Tibial nerve (tissue), 4 donors: ENCODE measurements at regions not wholly inside any gene's neighbourhood (a gene's known extent, or its start where the extent isn't known, plus 50 kb on each side); places are given as distances from the start of the nearest gene placed in this dataset.

Experiments
- DNase-seq, 2 donors: peaks; one replicate each; pipeline ENCODE4 v3.0.0-alpha.2; 2019; ENCODE audit warnings: low spot score in 2 of 2
- H3K27ac ChIP-seq, 4 donors: fragments of 200-600 bp; sonication (generic) in 3 of 4; one replicate each; pipeline ENCODE4 v1.5.1; 2017 to 2019; ENCODE audit warnings: mild to moderate bottlenecking in 1 of 4
- H3K27me3 ChIP-seq, 2 donors: fragments of 200-600 bp; sonication (generic) in 1 of 2; one replicate each; pipeline versions ENCODE4 v1.5.1 to v1.6.0; 2017 to 2019
- H3K36me3 ChIP-seq, 3 donors: fragments of 200-600 bp; sonication (generic); one replicate each; pipeline ENCODE4 v1.5.1; 2018 to 2019
- H3K4me1 ChIP-seq, 4 donors: fragments of 200-600 bp; sonication (generic) in 3 of 4; one replicate each; pipeline ENCODE4 v1.5.1; 2017 to 2019
- H3K4me3 ChIP-seq, 4 donors: fragments of 200-600 bp; sonication (generic) in 3 of 4; one replicate each; pipeline ENCODE4 v1.5.1; 2017 to 2019; ENCODE audit warnings: mild to moderate bottlenecking in 1 of 4, moderate library complexity in 1 of 4
- H3K9me3 ChIP-seq, 4 donors: fragments of 200-600 bp; sonication (generic) in 3 of 4; one replicate each; pipeline ENCODE4 v1.5.1; 2017 to 2019
- EP300 ChIP-seq, 2 donors: sonication (generic); formaldehyde crosslinking; IDR thresholded peaks; one replicate each; pipeline ENCODE4 v1.6.1; 2017; ENCODE audit warnings: antibody characterized with exemption in 2 of 2, mild to moderate bottlenecking in 1 of 2
- POLR2A ChIP-seq, 2 donors: fragments of 450-650 bp; IDR thresholded peaks; one replicate each; pipeline ENCODE4 v1.6.1; 2017; ENCODE audit warnings: antibody characterized with exemption in 2 of 2, mild to moderate bottlenecking in 2 of 2, moderate library complexity in 2 of 2
- WGBS, 2 donors: methylation state at CpG; one replicate each; pipeline ENCODE4 v1.1.5; 2018; 5-methylcytosine and 5-hydroxymethylcytosine counted together
- TF ChIP-seq, protein P1 (sequence below), 5 experiments: fragments of 200-600 bp in 3 of 5; fragments of 450-650 bp in 2 of 5; sonication (generic) in 3 of 5; IDR thresholded peaks; one replicate each; pipeline ENCODE4 v1.5.1; 2016 to 2019; ENCODE audit warnings: antibody characterized with exemption in 5 of 5, mild to moderate bottlenecking in 3 of 5, moderate library complexity in 2 of 5

DNA sequence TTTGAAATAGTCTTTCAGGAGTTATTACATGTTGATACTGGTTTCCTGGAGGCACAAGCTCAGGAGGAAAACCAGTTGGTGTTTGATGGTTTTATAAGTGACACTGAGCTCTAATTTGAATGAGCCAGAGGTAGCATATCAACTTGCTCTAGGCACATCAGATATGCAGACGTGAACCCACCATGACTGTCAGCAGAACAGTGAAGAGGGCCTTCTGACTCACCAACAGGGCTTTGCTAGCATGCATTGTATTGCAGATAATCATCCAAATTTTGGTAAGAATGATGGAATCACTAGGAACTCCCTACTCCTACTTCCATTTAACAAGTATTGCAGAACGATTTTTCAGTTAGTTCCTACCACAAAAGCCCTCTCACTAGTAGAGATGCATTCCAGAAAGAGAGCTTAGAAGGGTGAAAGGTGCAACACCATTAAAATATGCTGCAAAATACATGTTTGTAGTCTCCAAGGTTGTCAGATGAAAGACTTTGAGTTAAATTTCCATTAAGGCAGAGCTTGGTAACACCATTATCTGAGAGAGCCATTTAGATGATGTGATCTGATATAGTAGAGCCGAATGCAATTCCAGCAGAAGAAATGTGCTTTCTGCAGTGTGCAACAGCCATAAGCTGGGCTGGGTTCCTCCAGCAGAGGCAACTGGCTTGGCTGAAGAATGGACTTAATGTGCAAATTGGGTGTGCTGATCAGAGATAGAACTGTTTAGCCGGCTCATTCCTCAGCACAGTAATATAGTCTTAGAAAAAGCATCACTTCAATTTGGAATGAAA is 968.7 kb upstream of the ADGRB3 start:
- Histone ChIP-seq H3K36me3 (no peaks in the 10 kb centered on the region), H3K4me1 (no peaks in the 10 kb centered on the region), H3K9me3 (peaks cover 0 to 10% (median 0%) of the 10 kb centered on the region in 4 donors), H3K4me3 (no peak overlapping the region), H3K27me3 (no peaks in the 10 kb centered on the region), H3K27ac (no peak overlapping the region)
- 73 to 79% methylated on average over 4 of the region's 4 CpGs for WGBS, 2 donors
- DNase-seq = no peak
- TF ChIP-seq, protein P1, sequence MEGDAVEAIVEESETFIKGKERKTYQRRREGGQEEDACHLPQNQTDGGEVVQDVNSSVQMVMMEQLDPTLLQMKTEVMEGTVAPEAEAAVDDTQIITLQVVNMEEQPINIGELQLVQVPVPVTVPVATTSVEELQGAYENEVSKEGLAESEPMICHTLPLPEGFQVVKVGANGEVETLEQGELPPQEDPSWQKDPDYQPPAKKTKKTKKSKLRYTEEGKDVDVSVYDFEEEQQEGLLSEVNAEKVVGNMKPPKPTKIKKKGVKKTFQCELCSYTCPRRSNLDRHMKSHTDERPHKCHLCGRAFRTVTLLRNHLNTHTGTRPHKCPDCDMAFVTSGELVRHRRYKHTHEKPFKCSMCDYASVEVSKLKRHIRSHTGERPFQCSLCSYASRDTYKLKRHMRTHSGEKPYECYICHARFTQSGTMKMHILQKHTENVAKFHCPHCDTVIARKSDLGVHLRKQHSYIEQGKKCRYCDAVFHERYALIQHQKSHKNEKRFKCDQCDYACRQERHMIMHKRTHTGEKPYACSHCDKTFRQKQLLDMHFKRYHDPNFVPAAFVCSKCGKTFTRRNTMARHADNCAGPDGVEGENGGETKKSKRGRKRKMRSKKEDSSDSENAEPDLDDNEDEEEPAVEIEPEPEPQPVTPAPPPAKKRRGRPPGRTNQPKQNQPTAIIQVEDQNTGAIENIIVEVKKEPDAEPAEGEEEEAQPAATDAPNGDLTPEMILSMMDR (IDR thresholded peaks at IDR 0.05) = no peak
- TF ChIP-seq EP300 (IDR thresholded peaks at IDR 0.05) (no peak), POLR2A (IDR thresholded peaks at IDR 0.05) (no peak)

DNA sequence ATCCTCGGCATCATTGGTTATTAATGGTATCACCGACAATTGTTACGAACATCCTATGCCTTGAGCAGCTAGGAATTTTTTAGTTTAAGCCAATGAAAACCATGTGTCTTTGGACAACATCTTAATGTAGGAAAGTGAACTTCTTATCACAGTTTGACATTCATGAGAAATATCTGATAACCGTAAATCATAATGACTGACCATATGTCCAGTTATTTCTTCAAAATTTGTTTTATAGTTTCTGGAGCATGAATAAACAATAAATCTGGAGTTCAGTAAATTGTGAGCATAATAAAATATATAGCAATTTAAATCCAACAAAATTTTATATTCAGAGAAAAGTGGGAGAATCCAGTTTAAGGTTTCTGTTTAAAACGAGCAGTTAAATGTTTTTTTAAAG is 970.1 kb upstream of the ADGRB3 start:
- TF ChIP-seq EP300 (IDR thresholded peaks at IDR 0.05) = no peak
- TF ChIP-seq, protein P1 (IDR thresholded peaks at IDR 0.05) = no peak
- TF ChIP-seq POLR2A (IDR thresholded peaks at IDR 0.05) = no peak

DNA sequence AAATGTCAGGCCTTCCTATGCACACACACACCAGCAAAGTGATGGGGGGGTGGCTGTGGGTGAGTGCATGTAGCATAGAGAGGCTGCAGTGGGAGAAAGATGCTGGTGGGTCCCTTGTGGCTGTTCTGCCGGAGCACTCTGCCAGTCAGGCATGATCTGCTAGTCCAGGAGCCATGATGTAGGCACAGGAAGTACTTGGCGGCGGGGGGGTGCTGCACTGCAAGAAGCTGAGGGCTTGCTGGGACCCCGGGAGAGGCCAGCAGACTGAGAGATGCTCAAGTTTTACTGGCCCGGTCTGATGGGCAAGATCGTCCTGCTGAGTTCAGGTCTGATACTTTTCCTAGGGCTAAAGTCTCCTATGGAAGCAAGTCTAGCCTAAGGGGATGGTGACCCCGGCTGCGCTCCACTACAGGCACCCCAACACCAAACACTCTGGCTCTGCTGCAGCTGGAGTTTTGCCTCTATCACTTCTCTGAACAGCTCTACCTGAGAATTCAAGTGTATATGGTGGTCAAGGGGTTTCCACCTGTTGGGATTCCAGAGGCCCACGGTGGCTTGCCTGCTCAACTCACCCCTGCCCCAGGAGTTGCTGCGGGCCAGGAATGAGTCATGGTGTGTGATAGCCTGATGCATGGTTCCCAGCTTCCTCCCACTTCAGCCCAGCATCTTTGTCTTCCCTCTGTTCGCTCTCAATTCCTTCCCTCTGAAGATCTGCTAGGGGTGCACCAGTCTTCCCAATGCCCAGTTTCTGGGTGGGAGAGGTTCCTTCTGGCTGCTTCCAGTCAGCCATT is 971.8 kb upstream of the ADGRB3 start:
- Histone ChIP-seq H3K27me3 (no peaks in the 10 kb centered on the region), H3K4me1 (no peaks in the 10 kb centered on the region), H3K36me3 (no peaks in the 10 kb centered on the region), H3K27ac (no peak overlapping the region), H3K9me3 (no peaks in the 10 kb centered on the region), H3K4me3 (no peak overlapping the region)
- no peak for DNase-seq
- TF ChIP-seq, protein P1 (IDR thresholded peaks at IDR 0.05) = no peak
- TF ChIP-seq POLR2A (IDR thresholded peaks at IDR 0.05) (no peak), EP300 (IDR thresholded peaks at IDR 0.05) (no peak)
- WGBS, 2 donors = 88% methylated on average over 8 to 11 of the region's 11 CpGs

More for the DNA sequence above, 970.1 kb upstream of the ADGRB3 start:
- DNase-seq = no peak
- H3K4me1 ChIP-seq = no peaks in the 10 kb centered on the region
- 84 to 87% methylated on average over 5 of the region's 5 CpGs for WGBS, 2 donors
- H3K27ac ChIP-seq = no peak overlapping the region
- H3K9me3 ChIP-seq = peaks cover 0 to under 1% (median 0%) of the 10 kb centered on the region in 4 donors
- no peak overlapping the region for H3K4me3 ChIP-seq
- H3K36me3 ChIP-seq = no peaks in the 10 kb centered on the region
- H3K27me3 ChIP-seq = no peaks in the 10 kb centered on the region

DNA sequence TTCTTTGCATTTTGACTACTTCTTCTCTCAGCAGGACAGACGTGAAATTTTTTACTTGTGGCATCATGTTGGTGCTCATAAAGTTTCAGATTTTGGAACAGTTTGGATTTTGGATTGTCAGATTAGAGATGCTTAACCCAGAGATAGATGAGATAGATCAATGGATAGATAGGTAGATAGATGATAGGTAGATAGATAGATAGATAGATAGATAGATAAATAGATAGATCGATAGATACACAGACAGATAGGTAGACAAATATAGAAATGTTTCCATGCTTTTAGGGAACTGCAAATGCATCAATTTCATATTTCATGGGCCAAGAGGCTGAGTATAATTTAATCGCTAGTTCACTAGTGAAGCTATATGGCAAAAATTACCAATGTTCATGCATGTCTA is 981.5 kb upstream of the ADGRB3 start:
- Histone ChIP-seq H3K4me3 (no peak overlapping the region), H3K27ac (no peak overlapping the region), H3K36me3 (no peaks in the 10 kb centered on the region), H3K27me3 (no peaks in the 10 kb centered on the region), H3K9me3 (no peaks in the 10 kb centered on the region), H3K4me1 (no peaks in the 10 kb centered on the region)
- TF ChIP-seq EP300 (IDR thresholded peaks at IDR 0.05) (no peak), POLR2A (IDR thresholded peaks at IDR 0.05) (no peak)
- TF ChIP-seq, protein P1 (IDR thresholded peaks at IDR 0.05) = no peak
- no peak for DNase-seq
- 87 to 95% methylated on average over 3 of the region's 3 CpGs for WGBS, 2 donors

DNA sequence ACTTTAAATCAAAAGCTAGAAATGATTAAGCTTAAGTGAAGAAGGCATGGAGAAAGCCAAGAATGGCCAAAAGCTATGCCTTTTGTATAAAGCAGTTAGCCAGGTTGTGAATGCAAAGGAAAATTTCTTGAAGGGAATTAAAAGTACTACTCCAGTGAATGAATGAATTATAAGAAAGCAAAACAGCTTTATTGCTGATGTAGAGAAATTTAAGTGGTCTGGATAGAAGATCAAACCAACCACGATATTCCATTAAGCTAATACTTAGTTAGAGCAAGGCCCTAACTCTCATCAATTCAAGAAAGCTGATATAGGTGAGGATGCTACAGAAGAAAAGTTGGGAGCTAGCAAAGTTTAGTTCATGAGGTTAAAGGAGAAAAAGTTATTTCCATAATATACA is 988.5 kb upstream of the ADGRB3 start:
- Histone ChIP-seq H3K36me3 (no peaks in the 10 kb centered on the region), H3K27ac (no peak overlapping the region), H3K4me3 (no peak overlapping the region), H3K4me1 (no peaks in the 10 kb centered on the region), H3K27me3 (no peaks in the 10 kb centered on the region), H3K9me3 (no peaks in the 10 kb centered on the region)
- 89 to 96% methylated on average over 1 of the region's 1 CpG for WGBS, 2 donors
- no peak for DNase-seq
- TF ChIP-seq POLR2A (IDR thresholded peaks at IDR 0.05) (no peak), EP300 (IDR thresholded peaks at IDR 0.05) (no peak)
- TF ChIP-seq, protein P1 (IDR thresholded peaks at IDR 0.05) = no peak
